Right cardiac atrium (tissue), 5 donors: ENCODE measurements at regions not wholly inside any gene's neighbourhood (a gene's known extent, or its start where the extent isn't known, plus 50 kb on each side); places are given as distances from the start of the nearest gene placed in this dataset.

Experiments
- ATAC-seq, 2 donors: fragments of 200-7000 bp; cut with Tn5 transposase; one replicate each; pipeline versions ENCODE4 v1.8.0 to v1.9.1; 2020; ENCODE audit warnings: moderate library complexity in 2 of 2, mild to moderate bottlenecking in 1 of 2
- DNase-seq, 3 donors: peaks; one replicate each; pipeline ENCODE4 v3.0.0-alpha.2; 2020
- H3K27ac ChIP-seq: one replicate; pipeline ENCODE4 v1.5.1; 2013; ENCODE audit warnings: mild to moderate bottlenecking, low read length, control low read depth, moderate library complexity
- H3K27me3 ChIP-seq: one replicate; pipeline ENCODE4 v1.6.1; 2013; ENCODE audit not compliant: control insufficient read depth, insufficient read depth
- H3K4me1 ChIP-seq: one replicate; pipeline ENCODE4 v1.6.1; 2013; ENCODE audit warnings: low read length; ENCODE audit not compliant: control insufficient read depth, insufficient read depth
- H3K4me3 ChIP-seq: one replicate; pipeline ENCODE4 v1.5.1; 2013; ENCODE audit warnings: low read length, control low read depth
- H3K9me3 ChIP-seq: one replicate; pipeline ENCODE4 v1.6.1; 2013; ENCODE audit warnings: low read length; ENCODE audit not compliant: control insufficient read depth
- WGBS: extraction: QIAGEN DNeasy Blood & Tissue Kit; methylation state at CpG from one replicate; pipeline ENCODE4 v1.1.7; 2013; 5-methylcytosine and 5-hydroxymethylcytosine counted together
- intact Hi-C, 4 donors: fragments of 100-400 bp; cut with DNase I; formaldehyde crosslinking; loops; one replicate each; pipeline versions ENCODE4 v1.11.0 to v1.14.0; 2022 to 2023
- donor health status: healthy with polysubstance abuse.
- donor health status: DM: no; HTN: yes; CAD: no.
- donor health status: DM: no; HTN: no; CAD: no.
- donor health status: DM: no; HTN: yes; CAD: no; lungs with severe emphysema.
- donor health status: DM: yes; HTN: yes; CAD: no.

DNA sequence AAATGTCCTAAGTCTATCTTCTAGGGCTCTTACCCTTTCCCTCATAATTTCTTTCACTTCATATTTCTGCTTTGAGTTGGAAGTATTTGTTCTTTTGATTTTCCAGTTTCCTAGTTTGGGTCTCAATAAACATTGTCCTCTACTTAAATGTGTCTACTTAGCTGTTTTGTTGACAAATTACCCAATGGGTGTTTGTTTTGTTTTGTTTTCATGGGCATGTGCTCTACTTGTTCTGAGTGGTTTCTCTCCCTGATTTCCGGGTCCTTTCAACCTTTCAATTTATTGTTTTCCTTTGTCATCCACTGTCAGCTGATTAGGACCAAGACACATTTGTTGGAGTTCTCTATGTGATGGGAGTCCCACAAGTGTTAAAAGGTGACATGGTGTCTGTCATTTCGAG lies 1181.4 kb downstream of the RPA4 start:
- no peaks in the 10 kb centered on the region for H3K4me1 ChIP-seq
- WGBS: 58% methylated on average over 2 of the region's 2 CpGs
- no peaks in the 10 kb centered on the region for H3K9me3 ChIP-seq
- no peak overlapping the region for H3K27ac ChIP-seq
- intact Hi-C loops: no loop called here
- no peak for DNase-seq
- no peak overlapping the region for H3K4me3 ChIP-seq
- no peak for ATAC-seq
- no peaks in the 10 kb centered on the region for H3K27me3 ChIP-seq

DNA sequence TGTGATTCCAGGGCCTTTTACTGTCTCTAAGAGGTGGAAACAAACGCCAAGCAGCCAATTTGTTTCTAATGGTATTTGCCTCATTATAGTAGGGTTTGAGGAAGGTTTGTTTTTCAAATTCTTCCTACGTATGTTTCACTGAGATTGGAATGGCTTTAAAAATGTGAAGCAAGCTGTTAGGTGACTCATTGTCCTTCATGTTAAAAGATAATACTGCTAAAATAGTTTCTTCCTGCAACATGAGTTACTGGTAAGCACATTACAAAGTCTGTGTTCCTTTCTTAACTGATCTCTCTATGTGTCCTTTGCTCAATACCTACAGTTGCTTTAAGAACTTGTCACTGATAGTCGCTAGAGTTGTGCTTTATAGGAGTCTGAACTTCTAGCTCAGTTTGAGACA lies 1183.9 kb downstream of the RPA4 start:
- H3K4me3 ChIP-seq: no peak overlapping the region
- H3K27ac ChIP-seq: no peak overlapping the region
- intact Hi-C loops: no loop called here
- no peaks in the 10 kb centered on the region for H3K4me1 ChIP-seq
- WGBS: 53% methylated on average over 3 of the region's 3 CpGs
- ATAC-seq (no peak), DNase-seq (no peak)
- H3K9me3 ChIP-seq: no peaks in the 10 kb centered on the region
- H3K27me3 ChIP-seq: no peaks in the 10 kb centered on the region

DNA sequence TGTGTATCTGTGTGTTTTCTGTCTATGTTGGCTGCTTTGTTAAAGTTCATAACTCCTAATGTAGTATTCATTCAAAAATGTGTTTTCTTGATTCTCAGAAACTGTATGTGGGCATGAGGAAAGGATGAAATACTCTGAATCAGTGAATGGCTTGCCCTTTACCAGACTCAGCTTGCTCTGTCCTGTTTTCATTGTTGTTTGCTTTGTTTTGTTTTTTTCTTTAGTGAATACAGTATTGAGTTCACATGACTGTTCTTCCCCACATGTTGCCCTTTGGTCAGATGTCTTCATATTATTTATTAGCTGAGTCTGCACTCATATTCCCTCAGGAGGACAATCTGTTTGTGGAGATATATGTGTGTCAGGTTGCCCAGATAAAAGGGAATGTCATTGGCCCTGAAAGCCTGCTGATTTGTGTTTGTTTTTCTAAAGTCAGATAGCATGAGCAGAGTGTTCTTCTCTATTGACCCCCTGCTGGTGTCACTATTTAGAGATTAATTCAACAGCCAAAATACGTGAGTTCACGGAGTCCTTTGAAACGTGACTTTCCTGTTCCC lies 1184.4 kb downstream of the RPA4 start:
- DNase-seq (no peak), ATAC-seq (no peak)
- Histone ChIP-seq H3K4me1 (no peaks in the 10 kb centered on the region), H3K27ac (no peak overlapping the region), H3K27me3 (no peaks in the 10 kb centered on the region), H3K4me3 (no peak overlapping the region), H3K9me3 (no peaks in the 10 kb centered on the region)
- intact Hi-C loops: no loop called here
- WGBS: 37% methylated on average over 3 of the region's 3 CpGs

DNA sequence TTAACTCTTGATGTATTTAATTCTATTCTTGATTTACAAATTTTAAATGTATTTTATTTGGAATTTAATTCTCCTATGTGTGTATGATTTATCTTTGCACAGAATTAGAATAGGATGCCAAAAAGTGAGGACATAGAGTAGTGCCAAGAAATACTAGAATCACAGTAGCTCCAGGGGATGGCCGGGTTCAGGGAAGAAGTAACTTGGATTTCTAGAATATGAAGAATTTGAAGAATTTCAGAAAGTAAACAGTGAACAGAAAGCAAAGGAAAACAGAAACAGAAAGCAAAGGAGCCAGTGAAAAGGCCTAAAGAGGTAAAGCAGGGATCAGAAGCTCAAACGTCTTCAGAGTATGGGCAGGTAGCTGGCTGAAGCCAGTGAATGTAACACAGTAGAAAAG lies 1187.6 kb downstream of the RPA4 start:
- no peak overlapping the region for H3K27ac ChIP-seq
- H3K4me1 ChIP-seq: no peaks in the 10 kb centered on the region
- ATAC-seq: no peak
- no peaks in the 10 kb centered on the region for H3K9me3 ChIP-seq
- DNase-seq: no peak
- H3K4me3 ChIP-seq: no peak overlapping the region
- H3K27me3 ChIP-seq: no peaks in the 10 kb centered on the region
- 47% methylated on average over 2 of the region's 2 CpGs for WGBS
- intact Hi-C loops: no loop called here

DNA sequence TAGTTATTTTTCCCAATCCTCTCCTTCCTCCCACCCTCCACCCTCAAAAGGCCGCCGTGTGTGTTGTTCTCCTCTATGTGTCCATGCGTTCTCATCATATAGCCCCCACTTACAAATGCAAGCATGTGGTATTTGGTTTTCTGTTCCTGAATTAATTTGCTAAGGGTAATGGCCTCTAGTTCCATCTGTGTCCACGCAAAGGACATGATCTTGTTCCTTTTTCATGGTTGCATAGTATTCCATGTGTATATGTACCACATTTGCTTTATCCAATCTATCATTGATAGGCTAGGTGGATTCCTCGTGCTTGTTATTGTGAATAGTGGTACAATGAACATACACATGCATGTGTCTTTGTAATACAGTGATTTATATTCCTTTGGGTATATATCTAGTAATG lies 1193.7 kb downstream of the RPA4 start:
- Histone ChIP-seq H3K27me3 (no peaks in the 10 kb centered on the region), H3K27ac (no peak overlapping the region), H3K4me3 (no peak overlapping the region), H3K9me3 (no peaks in the 10 kb centered on the region), H3K4me1 (no peaks in the 10 kb centered on the region)
- intact Hi-C loops: no loop called here
- ATAC-seq (no peak), DNase-seq (no peak)
- WGBS: 86% methylated on average over 5 of the region's 5 CpGs

DNA sequence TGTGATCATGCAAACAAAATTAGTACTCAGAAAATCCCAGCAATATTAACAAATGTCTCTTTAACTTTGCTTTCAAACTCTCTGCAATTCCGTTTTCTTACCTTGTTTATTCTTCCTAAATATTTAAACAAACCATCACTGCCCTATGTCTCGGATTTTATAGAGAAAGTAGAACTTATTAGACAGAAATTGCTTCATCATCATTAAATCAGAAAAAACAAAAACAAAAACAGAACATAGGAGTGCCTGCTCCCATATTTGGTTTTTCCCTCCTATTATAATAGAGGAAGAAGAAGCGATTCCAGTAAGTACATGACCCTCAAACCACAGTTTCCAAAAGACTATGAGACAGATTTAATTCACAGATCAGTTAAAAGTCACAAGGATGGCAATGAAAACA lies 1228.0 kb downstream of the RPA4 start:
- intact Hi-C loops: no loop called here
- Histone ChIP-seq H3K27me3 (no peaks in the 10 kb centered on the region), H3K4me1 (no peaks in the 10 kb centered on the region), H3K9me3 (no peaks in the 10 kb centered on the region), H3K27ac (no peak overlapping the region), H3K4me3 (no peak overlapping the region)
- WGBS: 62% methylated on average over 3 of the region's 3 CpGs
- ATAC-seq: no peak
- no peak for DNase-seq

DNA sequence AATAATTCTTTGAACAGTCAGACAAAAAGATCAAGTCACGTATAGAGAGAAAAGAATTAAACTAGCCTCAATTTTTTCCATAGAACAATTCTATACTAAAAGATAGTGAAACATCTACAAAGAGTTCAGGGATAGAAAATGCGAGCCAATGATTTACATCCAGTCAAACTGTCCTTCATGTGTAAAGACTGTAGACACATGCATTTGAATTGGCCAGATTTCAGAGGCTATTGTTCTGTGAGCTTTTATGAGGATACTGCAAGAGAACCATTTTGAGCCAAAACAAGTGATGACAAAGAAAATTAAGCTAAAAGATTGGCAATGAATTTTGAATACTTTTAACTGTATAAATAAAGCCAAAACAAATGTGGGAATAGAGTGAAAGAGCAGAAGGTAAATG lies 1230.3 kb downstream of the RPA4 start:
- DNase-seq (no peak), ATAC-seq (no peak)
- H3K27ac ChIP-seq: no peak overlapping the region
- H3K4me3 ChIP-seq: no peak overlapping the region
- no peaks in the 10 kb centered on the region for H3K9me3 ChIP-seq
- no peaks in the 10 kb centered on the region for H3K4me1 ChIP-seq
- no peaks in the 10 kb centered on the region for H3K27me3 ChIP-seq
- WGBS: 65% methylated on average over 2 of the region's 2 CpGs
- intact Hi-C loops: no loop called here

DNA sequence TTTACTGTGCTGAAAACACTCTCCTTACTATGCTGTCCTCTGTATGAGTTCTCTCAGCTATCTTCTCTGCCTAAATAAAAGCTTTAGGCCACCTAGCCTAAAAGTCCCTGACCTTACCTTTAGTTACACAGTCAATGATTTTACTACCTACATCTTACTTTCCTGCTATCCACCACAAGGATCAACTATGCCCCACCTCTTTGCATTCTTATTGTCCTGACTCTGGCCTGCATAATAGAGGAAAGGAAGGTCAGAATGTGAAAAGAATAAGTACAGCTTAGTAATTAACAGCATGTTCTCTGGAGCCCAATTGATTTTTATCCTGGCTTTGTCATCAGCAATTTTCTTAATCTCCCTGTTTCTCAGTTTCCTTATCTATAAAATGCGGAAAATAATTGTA lies 1257.8 kb downstream of the RPA4 start:
- 57% methylated on average over 1 of the region's 1 CpG for WGBS
- intact Hi-C loops: no loop called here
- Histone ChIP-seq H3K4me1 (no peaks in the 10 kb centered on the region), H3K27me3 (no peaks in the 10 kb centered on the region), H3K27ac (no peak overlapping the region), H3K4me3 (no peak overlapping the region), H3K9me3 (no peaks in the 10 kb centered on the region)
- no peak for ATAC-seq
- no peak for DNase-seq

DNA sequence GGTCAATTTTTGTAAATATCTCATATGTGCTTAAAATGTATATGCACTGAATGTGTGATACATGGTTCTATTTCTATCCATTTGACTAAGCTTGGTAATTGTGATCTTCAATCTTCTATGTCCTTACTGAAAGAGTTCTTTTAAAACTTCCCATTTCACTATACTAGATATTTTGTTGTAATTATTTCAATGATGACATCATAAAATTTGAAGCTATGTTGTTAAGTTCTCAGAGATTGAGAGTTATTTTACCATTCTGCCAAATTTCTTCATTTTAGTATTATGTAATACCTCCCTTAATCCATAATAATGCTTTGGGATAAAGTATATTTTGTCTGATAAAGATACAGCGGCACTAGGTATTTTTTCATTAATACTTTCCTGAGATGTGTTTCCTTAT lies 1307.3 kb downstream of the RPA4 start:
- DNase-seq (no peak), ATAC-seq (no peak)
- Histone ChIP-seq H3K27ac (no peak overlapping the region), H3K27me3 (no peaks in the 10 kb centered on the region), H3K9me3 (no peaks in the 10 kb centered on the region), H3K4me3 (no peak overlapping the region), H3K4me1 (no peaks in the 10 kb centered on the region)
- intact Hi-C loops: no loop called here
- 92% methylated on average over 1 of the region's 1 CpG for WGBS

DNA sequence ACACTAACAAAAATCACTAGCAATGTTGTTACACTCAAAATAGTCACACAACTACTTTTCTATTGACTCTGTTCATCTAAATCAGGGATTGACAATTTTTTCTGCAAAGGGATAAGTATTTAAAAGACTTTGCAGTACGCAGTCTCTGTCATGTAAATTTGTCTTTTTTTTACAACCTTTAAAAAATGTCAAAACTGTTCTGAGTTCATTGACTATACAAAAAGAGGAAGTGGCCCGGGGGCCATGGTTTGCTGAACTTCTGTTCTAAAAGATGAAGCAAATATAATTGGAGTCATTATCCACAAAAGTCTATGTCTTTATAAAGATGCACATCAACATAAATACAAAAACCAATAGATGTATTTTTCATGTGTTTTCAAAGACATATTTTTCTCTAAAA lies 1310.3 kb downstream of the RPA4 start:
- intact Hi-C loops: no loop called here

DNA sequence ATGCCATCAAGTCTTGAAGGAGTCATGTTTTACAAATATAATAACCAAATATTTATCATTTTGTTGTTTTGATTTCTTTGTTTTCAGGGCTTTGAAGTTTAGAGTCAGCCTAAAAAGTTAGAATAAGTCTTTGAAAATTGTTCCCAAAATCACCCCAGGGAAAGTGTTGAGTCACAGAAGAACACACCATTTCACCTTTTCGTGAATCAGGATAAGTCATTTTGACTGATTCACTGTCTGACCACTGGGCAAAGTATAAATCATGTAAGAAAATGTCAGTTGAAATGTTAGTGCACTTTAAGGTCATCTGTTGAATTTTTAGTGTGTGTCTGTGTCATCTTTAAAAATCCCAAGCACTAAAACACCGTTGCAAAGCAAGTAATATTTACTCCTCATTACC lies 1320.1 kb downstream of the RPA4 start:
- Histone ChIP-seq H3K27ac (no peak overlapping the region), H3K4me3 (no peak overlapping the region), H3K9me3 (no peaks in the 10 kb centered on the region), H3K27me3 (no peaks in the 10 kb centered on the region), H3K4me1 (no peaks in the 10 kb centered on the region)
- 59% methylated on average over 2 of the region's 2 CpGs for WGBS
- intact Hi-C loops: no loop called here
- ATAC-seq: no peak
- no peak for DNase-seq

More for the DNA sequence above, 1310.3 kb downstream of the RPA4 start:
- Histone ChIP-seq H3K27me3 (no peaks in the 10 kb centered on the region), H3K4me3 (no peak overlapping the region), H3K27ac (no peak overlapping the region), H3K4me1 (no peaks in the 10 kb centered on the region), H3K9me3 (no peaks in the 10 kb centered on the region)
- DNase-seq: no peak
- WGBS: 70% methylated on average over 2 of the region's 2 CpGs
- ATAC-seq: no peak

DNA sequence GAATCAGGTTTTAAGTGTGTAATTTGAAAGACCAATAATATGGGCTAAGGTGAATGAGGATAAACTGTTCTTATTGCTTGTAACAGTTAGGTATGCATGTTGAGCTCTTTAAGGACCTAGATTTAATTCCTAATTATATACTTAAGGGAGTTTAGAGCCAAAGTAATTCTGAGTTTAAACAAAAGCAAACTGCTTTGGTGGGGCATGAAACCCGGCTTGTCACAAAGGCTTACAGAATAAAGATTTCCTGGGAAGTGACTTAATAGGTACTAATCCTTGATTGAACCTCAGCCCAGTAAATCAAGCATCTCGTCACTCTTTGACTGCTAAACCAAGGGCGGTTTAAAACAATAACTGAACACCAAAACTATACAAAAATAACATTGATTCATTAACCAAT lies 1324.2 kb downstream of the RPA4 start:
- 85% methylated on average over 3 of the region's 3 CpGs for WGBS
- DNase-seq (no peak), ATAC-seq (no peak)
- Histone ChIP-seq H3K4me3 (no peak overlapping the region), H3K4me1 (no peaks in the 10 kb centered on the region), H3K9me3 (no peaks in the 10 kb centered on the region), H3K27ac (no peak overlapping the region), H3K27me3 (no peaks in the 10 kb centered on the region)
- intact Hi-C loops: no loop called here
